Activated T-cell treated with anti-CD3 and anti-CD28 coated beads for 24 hours (primary cell): ENCODE measurements at regions not wholly inside any gene's neighbourhood (a gene's known extent, or its start where the extent isn't known, plus 50 kb on each side); places are given as distances from the start of the nearest gene placed in this dataset.
A peak's percentile ranks its signal among the peaks of the same experiment; 100 is the strongest.

Experiments
- DNase-seq: peaks from one replicate; pipeline ENCODE4 v3.0.0-alpha.2; 2020; ENCODE audit warnings: low read depth

GRCh38 chr2:61722318-61722717 lies 131.5 kb downstream of the FAM161A start:
- DNase-seq, result no peak

DNA sequence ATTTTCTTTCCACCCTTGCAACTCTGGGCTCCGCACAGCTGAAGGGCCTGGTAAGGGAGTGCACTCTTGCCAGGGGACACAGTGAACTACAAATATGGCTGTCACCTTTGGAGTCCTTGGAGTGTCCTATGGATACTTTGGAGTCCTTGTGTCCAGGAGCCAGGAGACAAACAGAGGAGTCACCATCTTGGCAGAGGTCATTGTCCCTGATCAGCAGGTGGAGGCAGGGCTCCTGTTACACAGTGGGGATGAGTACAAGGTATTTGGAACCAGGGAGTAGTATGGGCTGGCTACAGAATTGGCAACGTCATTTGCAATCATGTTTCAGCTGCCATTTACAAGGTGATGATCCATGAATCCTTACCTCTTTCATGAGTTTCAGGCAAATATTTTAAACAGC lies 132.5 kb downstream of the FAM161A start:
- no peak for DNase-seq

DNA sequence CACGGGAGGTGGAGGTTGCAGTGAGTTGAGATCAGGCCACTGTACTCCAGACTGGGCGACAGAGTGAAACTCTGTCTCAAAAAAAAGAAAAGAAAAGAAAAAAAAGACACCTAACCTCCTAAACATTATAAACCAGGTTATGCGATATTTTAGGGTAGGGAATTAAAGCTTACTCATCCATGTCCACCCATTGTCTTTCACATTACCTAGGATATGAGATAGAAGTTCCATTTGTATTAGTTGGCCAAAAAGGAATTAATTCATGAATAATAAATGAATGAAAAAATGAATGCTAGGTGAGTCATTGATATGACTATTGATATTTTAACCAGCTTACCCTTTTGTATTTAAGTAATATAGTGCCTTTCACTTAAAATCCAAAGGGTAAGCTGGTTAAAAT lies 132.9 kb downstream of the FAM161A start:
- no peak for DNase-seq

DNA sequence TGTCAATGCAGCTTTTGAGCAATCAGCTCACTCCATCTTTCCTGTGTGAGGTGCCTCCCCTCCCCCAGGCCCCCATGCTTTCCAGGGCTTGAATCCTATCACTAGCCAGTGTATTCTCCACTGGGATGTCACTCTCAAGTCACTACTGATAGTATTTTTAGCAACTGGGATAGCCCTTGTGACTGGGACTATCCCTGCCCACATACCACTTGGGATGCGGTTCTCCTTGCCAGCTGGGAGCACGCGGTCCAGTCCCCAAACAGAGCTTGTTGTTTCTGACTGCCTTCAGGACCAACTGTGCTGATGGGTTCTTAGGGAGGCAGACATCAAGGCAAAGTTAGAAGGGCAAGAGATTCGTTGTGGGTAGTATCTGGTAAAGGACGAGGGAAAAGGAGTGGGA lies 134.9 kb downstream of the FAM161A start:
- DNase-seq, result no peak

DNA sequence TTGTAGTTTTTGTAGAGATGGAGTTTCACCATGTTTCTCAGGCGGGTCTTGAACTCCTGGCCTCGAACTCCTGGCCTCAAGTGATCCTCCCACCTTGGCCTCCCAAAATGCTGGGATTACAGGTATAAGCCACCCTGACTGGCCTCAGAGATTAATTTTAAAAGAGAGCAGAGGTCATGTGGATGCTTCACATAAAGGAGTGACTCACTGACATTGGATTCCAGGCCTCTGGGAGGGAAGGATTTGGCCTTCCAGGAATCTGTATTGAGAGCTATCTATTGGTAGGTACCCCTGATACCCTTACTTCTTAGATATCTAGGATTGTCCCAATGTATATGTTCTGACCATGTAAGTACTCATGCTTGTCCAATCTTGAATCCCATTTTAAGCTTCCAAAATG lies 138.4 kb downstream of the FAM161A start:
- no peak for DNase-seq

GRCh38 chr2:61714210-61714609 lies 139.7 kb downstream of the FAM161A start:
- no peak for DNase-seq

DNA sequence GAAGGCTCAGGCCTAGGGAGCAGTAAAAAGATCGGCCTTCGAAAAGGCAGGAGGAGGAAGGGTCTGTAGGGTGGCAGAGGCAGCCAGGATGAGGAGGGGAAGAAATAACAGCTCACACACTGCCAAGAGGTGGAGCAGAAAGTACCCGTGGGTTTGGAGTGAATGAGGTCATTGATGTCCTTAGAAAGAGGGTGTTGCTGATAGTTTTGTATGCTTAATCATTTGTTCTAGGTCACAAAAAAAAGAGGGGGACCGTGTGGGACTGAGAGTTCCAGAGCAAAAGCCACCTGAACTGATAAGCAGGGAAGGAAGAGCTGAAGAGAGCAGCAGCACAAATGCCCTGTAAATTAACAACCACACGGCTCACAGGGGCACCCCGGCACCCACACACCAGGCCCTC lies 140.4 kb downstream of the FAM161A start:
- DNase-seq, result no peak

DNA sequence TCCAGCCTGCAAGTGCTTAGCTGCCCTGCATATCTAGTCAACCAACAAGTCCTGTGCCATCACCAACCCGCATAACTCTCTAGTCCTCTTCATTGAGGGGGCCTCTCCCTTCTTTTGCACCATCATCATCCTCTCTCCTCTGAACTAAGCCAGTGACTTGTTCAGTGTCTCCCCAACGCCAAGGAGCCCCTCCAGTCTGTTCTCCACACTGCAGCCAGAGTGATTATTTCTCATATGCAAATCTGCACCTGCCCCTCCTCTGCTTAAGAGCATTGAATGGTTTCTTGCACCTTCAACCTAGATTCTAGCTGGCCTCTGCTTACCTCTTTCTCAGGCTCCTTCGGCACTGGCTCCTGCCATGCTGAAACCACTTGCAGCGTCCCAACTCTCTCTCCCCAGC lies 141.8 kb downstream of the FAM161A start:
- DNase-seq, result no peak

DNA sequence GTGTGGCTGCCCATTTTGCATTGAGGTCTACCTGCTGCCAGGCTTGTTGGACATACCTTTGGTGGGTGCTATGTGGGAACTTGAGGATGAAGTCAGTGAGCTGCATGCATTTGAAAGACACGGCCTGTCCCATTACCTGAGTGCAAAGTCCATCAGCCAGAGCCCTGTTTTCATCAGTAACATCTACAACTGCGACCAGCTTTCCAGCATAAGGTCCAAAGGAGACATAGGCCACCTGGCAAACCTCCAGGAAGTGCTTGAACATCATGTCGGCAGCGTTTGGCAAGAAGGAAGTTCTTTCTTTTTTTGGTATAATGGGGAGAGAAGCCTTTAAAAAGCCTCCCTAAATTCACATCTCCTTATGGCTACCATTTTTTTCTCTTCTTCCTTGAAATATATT lies 143.1 kb downstream of the FAM161A start:
- no peak for DNase-seq

GRCh38 chr2:61707984-61708852 lies 145.6 kb downstream of the FAM161A start:
- no peak for DNase-seq

GRCh38 chr2:61705625-61706024 lies 148.2 kb downstream of the FAM161A start:
- DNase-seq, result no peak

DNA sequence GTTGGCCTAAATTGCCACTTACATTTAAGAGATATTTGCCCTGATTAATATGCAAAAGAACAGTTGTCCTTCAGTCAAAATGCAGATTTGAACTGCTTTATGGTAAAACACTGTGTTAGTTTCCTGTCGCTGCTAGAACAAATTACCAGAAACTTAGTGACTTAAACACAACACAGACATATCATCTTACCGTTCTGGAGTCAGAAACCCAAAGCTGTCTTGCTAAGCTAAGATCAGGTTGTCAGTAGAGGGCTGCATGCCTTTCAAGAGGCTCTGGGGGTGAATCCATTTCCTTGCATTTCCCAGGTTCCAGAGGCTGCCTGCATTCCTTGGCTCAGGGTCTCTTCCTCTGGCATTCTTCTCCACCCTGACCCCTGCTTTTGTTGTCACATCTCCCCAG lies 149.5 kb downstream of the FAM161A start:
- DNase-seq, result no peak

- no peak for DNase-seq
Measured at GRCh38 chr2:61702088-61702467, 151.8 kb downstream of the FAM161A start.

- no peak for DNase-seq
Measured at GRCh38 chr2:61700464-61700863, 153.4 kb downstream of the FAM161A start.

DNA sequence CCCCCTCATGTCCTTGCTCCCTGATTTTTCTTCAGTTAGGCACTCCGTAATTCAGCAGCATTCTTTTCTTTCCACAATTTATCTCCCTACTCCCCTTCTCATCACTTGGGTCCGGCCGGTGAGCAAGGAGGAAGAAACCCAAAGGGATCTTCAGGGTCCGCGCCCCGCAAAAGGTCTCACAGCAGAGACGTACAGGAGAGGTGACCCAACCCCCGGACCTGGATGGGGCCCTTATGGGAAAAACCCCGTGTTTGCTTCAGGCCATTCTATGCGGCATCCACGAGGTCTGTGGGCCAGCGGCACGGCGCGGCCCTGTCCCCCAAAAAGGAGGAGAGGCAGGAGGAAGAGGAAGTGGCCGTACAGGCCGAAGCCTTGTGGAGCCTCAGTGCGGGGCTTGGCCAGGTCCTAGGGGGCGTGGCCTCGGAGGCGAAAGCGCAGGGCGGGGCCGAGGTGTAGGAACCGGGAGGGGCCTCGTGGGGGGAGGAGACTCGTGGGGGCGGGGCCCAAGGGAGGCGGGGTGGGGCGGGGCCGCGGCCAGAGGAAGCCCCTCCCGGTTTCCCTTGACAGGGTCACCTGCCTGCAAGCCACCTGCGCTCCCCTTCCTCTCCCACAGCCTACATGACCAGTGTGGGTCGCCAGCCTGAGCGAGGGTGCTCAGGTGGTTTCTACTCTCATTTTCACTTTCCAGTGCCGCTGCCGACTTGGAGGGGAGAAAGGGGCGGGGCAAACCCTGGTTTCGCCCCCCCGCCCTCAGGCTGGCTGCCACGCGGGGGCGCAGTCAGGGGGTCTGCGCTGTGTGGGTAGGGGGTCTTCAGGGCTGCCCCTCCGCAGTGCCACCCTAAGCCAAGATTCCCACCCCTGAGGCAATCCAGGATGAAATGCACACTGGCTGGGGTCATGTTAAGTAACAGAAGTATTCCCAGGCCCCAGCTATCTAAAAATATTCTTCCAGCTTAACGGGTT lies 156.4 kb upstream of the XPO1 start:
- DNase-seq, result peak; percentile 74

DNA sequence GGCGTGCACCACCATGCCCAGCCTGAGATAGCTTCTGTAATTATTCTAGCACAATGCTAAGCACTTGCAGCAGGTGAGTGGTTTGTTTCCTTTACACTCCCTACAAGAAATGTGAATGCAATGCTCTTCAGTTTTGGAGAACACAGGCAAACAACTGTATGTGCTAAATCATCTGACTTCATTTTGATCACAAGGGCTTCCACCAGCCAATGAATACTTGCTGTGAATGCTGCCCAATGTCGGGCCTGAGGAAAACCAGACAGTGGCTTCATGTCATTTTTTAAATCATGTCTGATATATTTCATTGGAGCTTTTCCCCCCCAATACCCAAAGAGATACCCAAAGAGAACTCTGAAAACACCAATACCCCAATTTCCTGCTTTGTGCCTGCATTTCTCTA lies 155.6 kb upstream of the XPO1 start:
- DNase-seq, result no peak

GRCh38 chr2:61690078-61690596 lies 152.0 kb upstream of the XPO1 start:
- DNase-seq, result no peak

GRCh38 chr2:61689568-61689967 lies 151.4 kb upstream of the XPO1 start:
- no peak for DNase-seq

DNA sequence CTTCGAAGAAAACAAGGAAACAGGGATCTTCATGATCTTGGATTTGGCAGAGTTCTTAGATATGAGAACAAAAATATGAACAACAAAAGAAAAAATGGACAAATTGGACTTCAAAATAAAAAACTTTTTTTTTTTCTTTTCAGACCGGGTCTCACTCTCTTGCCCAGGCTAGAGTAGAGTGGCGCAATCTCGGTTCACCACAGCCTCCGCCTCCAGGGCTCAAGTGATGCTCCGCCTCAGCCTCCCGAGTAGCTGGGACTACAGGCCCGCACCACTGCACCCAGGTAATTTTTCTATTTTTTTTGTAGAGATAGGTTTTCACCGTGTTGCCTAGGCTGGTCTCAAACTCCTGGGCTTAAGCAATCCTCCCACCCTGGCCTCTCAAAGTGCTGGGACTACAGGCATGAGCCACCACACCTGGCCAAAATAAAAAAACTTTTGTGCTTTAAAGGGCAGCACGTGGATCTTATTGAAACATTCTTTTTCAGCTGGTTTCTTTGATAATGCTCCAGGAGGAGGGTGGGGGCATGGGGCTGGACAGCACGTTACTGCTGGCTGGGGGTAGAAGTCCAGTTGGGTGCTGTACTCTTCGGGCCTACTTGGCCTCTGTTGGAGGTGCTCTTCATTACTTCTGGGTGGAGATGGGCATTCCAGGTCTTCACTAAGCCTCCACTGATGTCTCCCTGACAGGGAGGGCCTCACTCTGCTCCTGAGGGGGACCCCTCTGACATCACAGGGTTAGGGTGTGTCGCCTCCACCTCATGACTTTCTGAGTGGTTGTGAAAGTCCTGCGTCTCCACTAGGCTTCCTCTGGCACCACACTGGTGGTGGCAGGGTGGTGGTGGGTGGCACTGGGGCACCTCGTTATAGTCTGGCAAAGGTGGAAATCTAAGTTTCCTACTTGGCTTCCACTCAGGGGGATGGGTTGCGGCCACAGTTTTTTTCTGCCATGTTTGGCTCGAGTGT lies 150.5 kb upstream of the XPO1 start:
- no peak for DNase-seq

GRCh38 chr2:61679096-61679495 lies 140.9 kb upstream of the XPO1 start:
- DNase-seq, result no peak

DNA sequence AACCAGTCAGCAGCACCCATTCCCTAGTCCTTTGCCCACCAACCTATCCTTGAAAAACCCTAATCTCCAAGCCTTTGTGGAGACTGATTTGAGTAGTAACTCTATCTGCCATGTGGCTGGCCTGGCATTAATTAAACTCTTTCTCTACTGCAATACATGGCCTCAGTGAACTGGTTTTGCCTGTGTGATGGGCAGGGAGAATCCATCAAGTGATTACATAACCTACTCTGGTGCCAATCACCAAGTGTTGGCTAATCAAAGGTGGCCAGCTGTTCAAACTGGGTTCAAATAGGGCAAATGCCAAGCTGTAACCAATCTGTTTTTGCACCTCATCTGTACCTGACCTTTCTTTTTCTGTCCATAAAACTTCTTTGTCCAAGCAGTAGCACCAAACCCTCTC lies 139.8 kb upstream of the XPO1 start:
- DNase-seq, result no peak

DNA sequence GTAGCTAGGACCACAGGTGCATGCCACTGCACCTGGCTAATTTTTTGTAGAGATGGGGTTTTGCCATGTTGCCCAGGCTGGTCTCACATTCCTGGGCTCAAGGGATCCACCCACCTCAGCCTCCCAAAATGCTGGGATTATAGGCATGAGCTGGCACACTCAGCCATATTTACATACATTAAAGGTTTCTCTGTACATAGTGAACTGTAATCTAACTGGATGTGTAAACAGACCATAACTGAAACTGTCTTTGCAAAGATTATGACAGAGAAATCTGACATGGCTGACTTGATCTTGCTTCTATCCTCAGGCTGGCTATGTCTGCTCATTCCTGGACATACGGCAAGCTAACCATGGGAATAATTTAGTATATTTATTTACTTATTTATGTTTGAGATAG lies 139.2 kb upstream of the XPO1 start:
- no peak for DNase-seq
